ENCODE measurements at regions not wholly inside any gene's neighbourhood (a gene's known extent, or its start where the extent isn't known, plus 50 kb on each side); places are given as distances from the start of the nearest gene placed in this dataset.

GRCh38 chr6:23910420-23910819 is 215.6 kb upstream of the NRSN1 start:
- Mint-ChIP-seq H3K9me3 (no peaks in the 10 kb centered on the region), H3K27me3 (ENCODE audit: low read depth) (peaks cover 1% of the 10 kb centered on the region; the same call in 1 of the 2 replicates)
- WGBS (ENCODE audit: extremely low coverage, insufficient read length, low lambda C conversion rate): no CpG with 5 or more reads among the region's 2 CpGs

More at GRCh38 chr6:23910420-23910819, 215.6 kb upstream of the NRSN1 start:
- no peak overlapping the region for H2BK15ac ChIP-seq (ENCODE audit: low read depth, low read length)
- H3K23ac ChIP-seq (ENCODE audit: insufficient read length, low read depth, low read length): no peak overlapping the region
- no peak overlapping the region for H3K56ac ChIP-seq (ENCODE audit: insufficient read length, low read depth, low read length)
- no peaks in the 10 kb centered on the region for H3K9me3 ChIP-seq (ENCODE audit: control insufficient read depth, low read depth, low read length)
- H2BK120ac ChIP-seq (ENCODE audit: low read depth, low read length, poor library complexity, severe bottlenecking): no peak overlapping the region
- H2AK5ac ChIP-seq (ENCODE audit: insufficient read length, low read length): no peak overlapping the region
- Mint-ChIP-seq H3K36me3 (ENCODE audit: insufficient read depth in 1 of 3, low read depth in 3 of 3) (no peaks in the 10 kb centered on the region), H3K4me3 (no peak overlapping the region), H3K27ac (no peak overlapping the region), H3K4me1 (0 out of 4 replicates have a peak, but pooled peaks cover 2% of the 10 kb centered on the region in 2 experiments)
- no peaks in the 10 kb centered on the region for H3K4me1 ChIP-seq (ENCODE audit: insufficient read depth, low read length)
- H4K5ac ChIP-seq (ENCODE audit: insufficient read length, low read depth, low read length): no peak overlapping the region
- no peak overlapping the region for H3K4me2 ChIP-seq (ENCODE audit: insufficient read depth, insufficient read length, low read length)
- no peak overlapping the region for H3K27ac ChIP-seq (ENCODE audit: insufficient read length, low read depth, low read length)
- H4K91ac ChIP-seq (ENCODE audit: insufficient read length, low read depth, low read length): no peak overlapping the region
- no peak overlapping the region for H3K14ac ChIP-seq (ENCODE audit: insufficient read depth, low read length)
- H4K20me1 ChIP-seq (ENCODE audit: control insufficient read depth, insufficient read depth, insufficient read length): no peaks in the 10 kb centered on the region
- H3K4ac ChIP-seq (ENCODE audit: low read depth, low read length): no peak overlapping the region
- H3T11ph ChIP-seq (ENCODE audit: low read length): no peak overlapping the region
- H3K9ac ChIP-seq (ENCODE audit: extremely low read depth, insufficient read length, low read length): no peak overlapping the region
- no peak overlapping the region for H2BK12ac ChIP-seq (ENCODE audit: insufficient read length, low read depth, low read length)
- no peak overlapping the region for H2AFZ ChIP-seq (ENCODE audit: low read length)
- no peak overlapping the region for H2BK20ac ChIP-seq (ENCODE audit: low read depth, low read length, poor library complexity, severe bottlenecking)
- no peak for TF ChIP-seq CTCF (conservative IDR thresholded peaks at IDR 0.05)
- H2BK5ac ChIP-seq (ENCODE audit: insufficient read length, low read length): no peak overlapping the region
- no peak overlapping the region for H4K8ac ChIP-seq (replicated peaks; ENCODE audit: insufficient read length, low read depth, low read length)
- H3K23me2 ChIP-seq (ENCODE audit: insufficient read length, low read depth, low read length, poor library complexity, severe bottlenecking): no peaks in the 10 kb centered on the region
- H3K18ac ChIP-seq (ENCODE audit: insufficient read length, low read depth, low read length): no peak overlapping the region
- H3K79me1 ChIP-seq (ENCODE audit: insufficient read depth, low read depth, low read length, poor library complexity, severe bottlenecking): no peaks in the 10 kb centered on the region
- no peaks in the 10 kb centered on the region for H3K79me2 ChIP-seq (ENCODE audit: insufficient read depth, low read length)
- no peak for DNase-seq
- H3K27me3 ChIP-seq (ENCODE audit: insufficient read depth, low read length): no peaks in the 10 kb centered on the region
